Panc1 (cell line): ENCODE measurements at regions not wholly inside any gene's neighbourhood (a gene's known extent, or its start where the extent isn't known, plus 50 kb on each side); places are given as distances from the start of the nearest gene placed in this dataset.

Experiments used
- ATAC-seq: fragments of 200-7000 bp; cut with Tn5 transposase; 2 replicates; pipeline ENCODE4 v1.9.1; 2020; ENCODE audit warnings: mild to moderate bottlenecking, moderate library complexity
- BruUV-seq: library from RNA; stranded (reverse); fragments of 400-500 nt; replicated peaks from 2 replicates; lab custom pipeline; 2021; lab: Mats Ljungman, UMichigan
- CTCF ChIA-PET: fragments of 300-600 bp; sonication (Branson Sonifier 250); formaldehyde crosslinking; loops from one replicate; lab custom pipeline; 2022; ENCODE audit warnings: antibody characterized with exemption; lab: Charles Lee
- POLR2A ChIA-PET: fragments of 300-600 bp; sonication (Branson Sonifier 250); formaldehyde crosslinking; loops from one replicate; lab custom pipeline; 2022; ENCODE audit warnings: antibody characterized with exemption; lab: Charles Lee
- DNase-seq: peaks from one replicate; pipeline ENCODE4 v3.0.0-alpha.2; 2010; ENCODE audit warnings: low read depth, low spot score
- H3K27ac ChIP-seq: 2 replicates; pipeline ENCODE4 v1.5.1; 2011; ENCODE audit warnings: mild to moderate bottlenecking, low read length, inconsistent platforms
- H3K27me3 ChIP-seq: fragments of 200-500 bp; sonication (Bioruptor generic); 2 replicates; pipeline ENCODE4 v1.6.0; 2014; ENCODE audit warnings: low read length, inconsistent platforms; ENCODE audit not compliant: control insufficient read depth, insufficient read depth
- H3K36me3 ChIP-seq: fragments of 200-500 bp; sonication (Bioruptor generic); 2 replicates; pipeline ENCODE4 v1.5.1; 2014; ENCODE audit warnings: inconsistent platforms, mild to moderate bottlenecking, low read length, moderate library complexity; ENCODE audit not compliant: control insufficient read depth, insufficient read depth
- H3K4me1 ChIP-seq: 2 replicates; pipeline ENCODE4 v1.5.1; 2011; ENCODE audit warnings: inconsistent platforms, mild to moderate bottlenecking, low read length, moderate library complexity; ENCODE audit not compliant: control insufficient read depth, insufficient read depth
- H3K4me3 ChIP-seq, 2 experiments: 2 replicates each; pipeline ENCODE4 v1.5.1; 2011 to 2012; ENCODE audit warnings: low read depth in 2 of 2, low read length in 2 of 2, mild to moderate bottlenecking in 2 of 2, inconsistent platforms in 1 of 2, moderate library complexity in 1 of 2
- H3K9me3 ChIP-seq: fragments of 200-500 bp; sonication (Bioruptor generic); 2 replicates; pipeline ENCODE4 v1.5.1; 2014; ENCODE audit warnings: low read depth, mild to moderate bottlenecking, inconsistent platforms, low read length, moderate library complexity; ENCODE audit not compliant: control insufficient read depth, insufficient read depth
- POLR2AphosphoS5 ChIP-seq: IDR thresholded peaks from 2 replicates; pipeline ENCODE4 v1.6.1; 2012; ENCODE audit warnings: mild to moderate bottlenecking, low read depth, low read length, moderate library complexity
- SIN3A ChIP-seq: IDR thresholded peaks from 2 replicates; pipeline ENCODE4 v1.6.1; 2012; ENCODE audit warnings: low read depth, mild to moderate bottlenecking, low read length, moderate library complexity, borderline replicate concordance; ENCODE audit not compliant: insufficient read depth
- TCF7L2 ChIP-seq: IDR thresholded peaks from 2 replicates; pipeline ENCODE4 v1.6.1; 2011; ENCODE audit warnings: mild to moderate bottlenecking, low read depth, low read length, inconsistent platforms
- in situ Hi-C: cut with HindIII; loops from 2 replicates; pipeline ENCODE4 v1.10.0; 2016; ENCODE audit warnings: low sequenced_read_pairs, low pct_unique_long_range_greater_than_20kb
- intact Hi-C: fragments of 100-400 bp; cut with micrococcal nuclease; formaldehyde crosslinking; loops from one replicate; pipeline ENCODE4 v1.10.0; 2022; ENCODE audit not compliant: unreplicated experiment
- TF ChIP-seq, protein P1 (sequence below), 2 experiments: IDR thresholded peaks; 2 replicates each; pipeline ENCODE4 v1.6.1; 2011 to 2012; ENCODE audit warnings: low read depth in 2 of 2, control low read depth in 1 of 2, low read length in 1 of 2, mild to moderate bottlenecking in 1 of 2, moderate library complexity in 1 of 2; ENCODE audit not compliant: insufficient read depth in 1 of 2
- TF ChIP-seq, protein P2 (sequence below): fragments of 450-650 bp; IDR thresholded peaks from 2 replicates; pipeline ENCODE4 v1.5.1; 2017; ENCODE audit warnings: mild to moderate bottlenecking

GRCh38 chr6:159586684-159587083 is 106.4 kb downstream of the SOD2 start:
- H3K36me3 ChIP-seq, result no peaks in the 10 kb centered on the region
- H3K27me3 ChIP-seq, result no peaks in the 10 kb centered on the region
- no peak overlapping the region for H3K4me3 ChIP-seq
- no peak overlapping the region for H3K27ac ChIP-seq
- DNase-seq, result no peak
- intact Hi-C loops, result no loop called here
- H3K4me1 ChIP-seq, result no peaks in the 10 kb centered on the region
- TF ChIP-seq TCF7L2 (no peak), SIN3A (no peak), POLR2AphosphoS5 (no peak)
- TF ChIP-seq, protein P1, sequence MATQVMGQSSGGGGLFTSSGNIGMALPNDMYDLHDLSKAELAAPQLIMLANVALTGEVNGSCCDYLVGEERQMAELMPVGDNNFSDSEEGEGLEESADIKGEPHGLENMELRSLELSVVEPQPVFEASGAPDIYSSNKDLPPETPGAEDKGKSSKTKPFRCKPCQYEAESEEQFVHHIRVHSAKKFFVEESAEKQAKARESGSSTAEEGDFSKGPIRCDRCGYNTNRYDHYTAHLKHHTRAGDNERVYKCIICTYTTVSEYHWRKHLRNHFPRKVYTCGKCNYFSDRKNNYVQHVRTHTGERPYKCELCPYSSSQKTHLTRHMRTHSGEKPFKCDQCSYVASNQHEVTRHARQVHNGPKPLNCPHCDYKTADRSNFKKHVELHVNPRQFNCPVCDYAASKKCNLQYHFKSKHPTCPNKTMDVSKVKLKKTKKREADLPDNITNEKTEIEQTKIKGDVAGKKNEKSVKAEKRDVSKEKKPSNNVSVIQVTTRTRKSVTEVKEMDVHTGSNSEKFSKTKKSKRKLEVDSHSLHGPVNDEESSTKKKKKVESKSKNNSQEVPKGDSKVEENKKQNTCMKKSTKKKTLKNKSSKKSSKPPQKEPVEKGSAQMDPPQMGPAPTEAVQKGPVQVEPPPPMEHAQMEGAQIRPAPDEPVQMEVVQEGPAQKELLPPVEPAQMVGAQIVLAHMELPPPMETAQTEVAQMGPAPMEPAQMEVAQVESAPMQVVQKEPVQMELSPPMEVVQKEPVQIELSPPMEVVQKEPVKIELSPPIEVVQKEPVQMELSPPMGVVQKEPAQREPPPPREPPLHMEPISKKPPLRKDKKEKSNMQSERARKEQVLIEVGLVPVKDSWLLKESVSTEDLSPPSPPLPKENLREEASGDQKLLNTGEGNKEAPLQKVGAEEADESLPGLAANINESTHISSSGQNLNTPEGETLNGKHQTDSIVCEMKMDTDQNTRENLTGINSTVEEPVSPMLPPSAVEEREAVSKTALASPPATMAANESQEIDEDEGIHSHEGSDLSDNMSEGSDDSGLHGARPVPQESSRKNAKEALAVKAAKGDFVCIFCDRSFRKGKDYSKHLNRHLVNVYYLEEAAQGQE (IDR thresholded peaks at IDR 0.05; ENCODE audit: insufficient read depth in 1 of 2, low read depth in 2 of 2, low read length in 1 of 2), result no peak
- TF ChIP-seq, protein P2, sequence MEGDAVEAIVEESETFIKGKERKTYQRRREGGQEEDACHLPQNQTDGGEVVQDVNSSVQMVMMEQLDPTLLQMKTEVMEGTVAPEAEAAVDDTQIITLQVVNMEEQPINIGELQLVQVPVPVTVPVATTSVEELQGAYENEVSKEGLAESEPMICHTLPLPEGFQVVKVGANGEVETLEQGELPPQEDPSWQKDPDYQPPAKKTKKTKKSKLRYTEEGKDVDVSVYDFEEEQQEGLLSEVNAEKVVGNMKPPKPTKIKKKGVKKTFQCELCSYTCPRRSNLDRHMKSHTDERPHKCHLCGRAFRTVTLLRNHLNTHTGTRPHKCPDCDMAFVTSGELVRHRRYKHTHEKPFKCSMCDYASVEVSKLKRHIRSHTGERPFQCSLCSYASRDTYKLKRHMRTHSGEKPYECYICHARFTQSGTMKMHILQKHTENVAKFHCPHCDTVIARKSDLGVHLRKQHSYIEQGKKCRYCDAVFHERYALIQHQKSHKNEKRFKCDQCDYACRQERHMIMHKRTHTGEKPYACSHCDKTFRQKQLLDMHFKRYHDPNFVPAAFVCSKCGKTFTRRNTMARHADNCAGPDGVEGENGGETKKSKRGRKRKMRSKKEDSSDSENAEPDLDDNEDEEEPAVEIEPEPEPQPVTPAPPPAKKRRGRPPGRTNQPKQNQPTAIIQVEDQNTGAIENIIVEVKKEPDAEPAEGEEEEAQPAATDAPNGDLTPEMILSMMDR, result no peak
- no peaks in the 10 kb centered on the region for H3K9me3 ChIP-seq
- POLR2A ChIA-PET, result no interaction called here
- in situ Hi-C loops, result no loop called here
- CTCF ChIA-PET, result no interaction called here
- ATAC-seq, result no peak
- BruUV-seq, result no TSS peak

GRCh38 chr6:159582736-159583135 is 110.3 kb downstream of the SOD2 start:
- intact Hi-C loops, result no loop called here

More at GRCh38 chr6:159582736-159583135, 110.3 kb downstream of the SOD2 start:
- POLR2A ChIA-PET, result no interaction called here
- in situ Hi-C loops, result no loop called here
- Histone ChIP-seq H3K27me3 (0 out of 2 replicates have a peak, but pooled peaks cover 2% of the 10 kb centered on the region), H3K4me3 (no peak overlapping the region), H3K27ac (no peak overlapping the region), H3K9me3 (no peaks in the 10 kb centered on the region), H3K4me1 (no peaks in the 10 kb centered on the region), H3K36me3 (no peaks in the 10 kb centered on the region)
- no TSS peak for BruUV-seq
- TF ChIP-seq, protein P2, result no peak
- TF ChIP-seq TCF7L2, result no peak
- TF ChIP-seq, protein P1 (IDR thresholded peaks at IDR 0.05; ENCODE audit: insufficient read depth in 1 of 2, low read depth in 2 of 2, low read length in 1 of 2), result no peak
- TF ChIP-seq SIN3A, result no peak
- no peak for TF ChIP-seq POLR2AphosphoS5
- ATAC-seq (no peak), DNase-seq (no peak)
- CTCF ChIA-PET, result no interaction called here
